ENCODE measurements at regions not wholly inside any gene's neighbourhood (a gene's known extent, or its start where the extent isn't known, plus 50 kb on each side); places are given as distances from the start of the nearest gene placed in this dataset.

DNA sequence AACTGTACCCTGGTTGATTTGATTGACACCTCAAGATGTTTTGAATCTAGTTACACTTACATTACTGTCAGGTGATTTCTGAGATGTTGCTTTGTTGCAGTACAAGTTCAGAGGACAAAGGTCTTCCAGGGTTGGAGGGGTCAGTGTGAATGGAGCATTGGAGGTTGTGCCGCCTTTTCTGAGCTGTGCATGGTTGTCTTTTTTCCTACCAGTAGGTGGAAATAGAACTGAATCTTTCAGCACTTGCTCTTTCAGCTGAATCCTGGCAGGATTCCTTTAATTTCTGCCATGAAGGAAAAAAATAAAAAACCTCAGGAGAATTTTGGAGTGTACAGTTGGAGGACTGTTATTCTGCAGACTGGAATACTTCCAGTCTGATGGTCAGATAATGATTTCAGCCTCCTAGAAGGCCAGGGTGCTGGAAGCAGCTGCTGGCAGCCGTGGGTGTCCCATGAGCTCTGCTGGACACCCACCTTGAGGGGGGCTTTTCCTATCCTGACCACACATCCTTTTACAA, 82.7 kb downstream of the PLCE1 start:
- Histone ChIP-seq H3K4me3 (no peak overlapping the region), H3K36me3 (no peaks in the 10 kb centered on the region), H3K9me3 (no peaks in the 10 kb centered on the region), H3K27ac (no peak overlapping the region), H3K4me1 (peaks cover 10% of the 10 kb centered on the region), H3K27me3 (no peaks in the 10 kb centered on the region)
- intact Hi-C loops (cut with DNase I), result loop anchor here (10.0 kb wide), 1 partner anchor 248 kb away; no protein-coding TSS in a partner anchor
- DNase-seq (ENCODE audit: extremely low spot score in 2 of 2), result peak in 1 of 2 donors; percentile 65
- TF ChIP-seq POLR2AphosphoS5 (IDR thresholded peaks at IDR 0.05; ENCODE audit: insufficient read depth in 1 of 2, low read depth in 1 of 2), result no peak

DNA sequence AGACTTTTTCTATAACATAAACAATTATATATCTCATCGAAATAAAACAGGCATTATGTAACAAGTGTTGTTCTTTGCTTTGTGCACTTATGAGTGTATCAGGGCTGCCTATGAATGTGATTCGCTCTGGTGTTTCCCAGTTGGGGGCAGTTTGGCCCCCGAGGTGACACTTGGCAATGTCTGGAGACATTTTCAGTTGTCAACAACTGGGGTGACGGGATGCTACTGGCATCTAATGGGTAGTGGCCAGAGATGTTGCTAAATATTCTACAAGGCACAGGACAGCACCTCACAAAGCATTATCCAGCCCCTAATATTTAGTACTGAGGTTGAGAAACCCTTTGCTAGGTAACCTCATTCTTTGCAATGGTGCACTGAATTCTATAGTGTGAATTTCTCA, 83.3 kb downstream of the PLCE1 start:
- Histone ChIP-seq H3K4me3 (no peak overlapping the region), H3K36me3 (no peaks in the 10 kb centered on the region), H3K27ac (no peak overlapping the region), H3K9me3 (no peaks in the 10 kb centered on the region), H3K27me3 (no peaks in the 10 kb centered on the region), H3K4me1 (peaks cover 10% of the 10 kb centered on the region)
- TF ChIP-seq POLR2A (IDR thresholded peaks at IDR 0.05) (no peak), POLR2AphosphoS5 (IDR thresholded peaks at IDR 0.05; ENCODE audit: insufficient read depth in 1 of 2, low read depth in 1 of 2) (no peak)
- TF ChIP-seq, protein P1, sequence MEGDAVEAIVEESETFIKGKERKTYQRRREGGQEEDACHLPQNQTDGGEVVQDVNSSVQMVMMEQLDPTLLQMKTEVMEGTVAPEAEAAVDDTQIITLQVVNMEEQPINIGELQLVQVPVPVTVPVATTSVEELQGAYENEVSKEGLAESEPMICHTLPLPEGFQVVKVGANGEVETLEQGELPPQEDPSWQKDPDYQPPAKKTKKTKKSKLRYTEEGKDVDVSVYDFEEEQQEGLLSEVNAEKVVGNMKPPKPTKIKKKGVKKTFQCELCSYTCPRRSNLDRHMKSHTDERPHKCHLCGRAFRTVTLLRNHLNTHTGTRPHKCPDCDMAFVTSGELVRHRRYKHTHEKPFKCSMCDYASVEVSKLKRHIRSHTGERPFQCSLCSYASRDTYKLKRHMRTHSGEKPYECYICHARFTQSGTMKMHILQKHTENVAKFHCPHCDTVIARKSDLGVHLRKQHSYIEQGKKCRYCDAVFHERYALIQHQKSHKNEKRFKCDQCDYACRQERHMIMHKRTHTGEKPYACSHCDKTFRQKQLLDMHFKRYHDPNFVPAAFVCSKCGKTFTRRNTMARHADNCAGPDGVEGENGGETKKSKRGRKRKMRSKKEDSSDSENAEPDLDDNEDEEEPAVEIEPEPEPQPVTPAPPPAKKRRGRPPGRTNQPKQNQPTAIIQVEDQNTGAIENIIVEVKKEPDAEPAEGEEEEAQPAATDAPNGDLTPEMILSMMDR (IDR thresholded peaks at IDR 0.05), result no peak
- intact Hi-C loops (cut with DNase I), result loop anchor here (10.0 kb wide), 1 partner anchor 248 kb away; no protein-coding TSS in a partner anchor
- peak in 1 of 2 donors; percentile 37 for DNase-seq (ENCODE audit: extremely low spot score in 2 of 2)

DNA sequence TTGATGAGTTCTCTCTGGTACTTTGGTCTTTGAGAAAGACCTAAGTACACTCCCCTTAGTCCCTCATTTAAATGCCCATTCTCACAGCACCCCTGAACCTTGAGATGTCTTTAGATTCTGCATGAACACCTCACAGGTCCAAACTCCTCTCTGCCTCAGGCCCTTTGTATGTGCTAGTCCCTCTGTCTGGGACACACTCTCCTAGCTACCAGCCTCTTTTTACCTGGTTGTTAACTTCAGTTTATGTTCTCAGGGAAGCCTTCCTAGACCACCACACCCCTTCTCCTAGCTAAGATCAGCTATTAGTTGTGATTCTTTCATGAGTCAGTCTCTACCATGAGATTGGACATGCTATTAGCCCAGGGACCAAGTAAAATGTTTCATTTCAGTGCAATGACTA, 86.4 kb downstream of the PLCE1 start:
- no peaks in the 10 kb centered on the region for H3K36me3 ChIP-seq
- no peaks in the 10 kb centered on the region for H3K27me3 ChIP-seq
- no peaks in the 10 kb centered on the region for H3K9me3 ChIP-seq
- H3K4me3 ChIP-seq, result no peak overlapping the region
- peak in 1 of 2 donors; percentile 58 for DNase-seq (ENCODE audit: extremely low spot score in 2 of 2)
- intact Hi-C loops (cut with DNase I), result no loop called here
- peaks cover 10% of the 10 kb centered on the region for H3K4me1 ChIP-seq
- H3K27ac ChIP-seq, result no peak overlapping the region
- no peak for TF ChIP-seq POLR2A (IDR thresholded peaks at IDR 0.05)

DNA sequence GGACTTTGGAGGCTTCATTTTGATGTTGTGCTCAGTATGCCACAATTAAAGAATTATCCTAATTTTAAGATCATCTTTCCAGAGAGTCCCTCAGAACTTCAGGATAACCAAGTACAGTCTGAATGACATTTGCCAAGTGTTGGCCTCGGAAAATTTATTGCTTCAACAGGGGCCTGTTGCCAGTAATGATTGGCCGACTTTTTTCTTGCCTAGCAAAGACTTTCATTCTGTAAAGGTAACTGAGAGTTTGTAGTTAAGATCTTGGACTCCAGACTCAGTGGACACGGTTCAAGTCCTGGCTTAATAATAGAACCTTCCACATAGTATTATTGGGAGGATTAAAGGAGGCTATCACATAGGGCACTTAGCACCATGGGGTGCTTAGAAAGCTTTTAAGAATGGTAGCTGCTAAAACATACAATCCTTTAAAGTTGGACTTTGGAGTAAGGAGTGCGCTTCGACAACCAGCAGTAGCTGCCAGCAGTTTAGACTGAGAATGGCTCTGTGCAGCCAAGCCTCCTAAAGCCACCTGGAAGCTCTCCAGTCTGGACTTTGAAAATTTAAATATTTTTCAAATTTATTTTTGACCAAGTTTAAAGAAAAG, 90.0 kb downstream of the PLCE1 start:
- Histone ChIP-seq H3K27ac (no peak overlapping the region), H3K9me3 (no peaks in the 10 kb centered on the region), H3K4me1 (peaks cover 6% of the 10 kb centered on the region), H3K36me3 (no peaks in the 10 kb centered on the region), H3K27me3 (no peaks in the 10 kb centered on the region), H3K4me3 (no peak overlapping the region)
- no peak for DNase-seq (ENCODE audit: extremely low spot score in 2 of 2)
- intact Hi-C loops (cut with DNase I), result no loop called here
- no peak for TF ChIP-seq POLR2AphosphoS5 (IDR thresholded peaks at IDR 0.05; ENCODE audit: insufficient read depth in 1 of 2, low read depth in 1 of 2)
- TF ChIP-seq POLR2A (IDR thresholded peaks at IDR 0.05), result no peak
- TF ChIP-seq, protein P1 (IDR thresholded peaks at IDR 0.05), result no peak

DNA sequence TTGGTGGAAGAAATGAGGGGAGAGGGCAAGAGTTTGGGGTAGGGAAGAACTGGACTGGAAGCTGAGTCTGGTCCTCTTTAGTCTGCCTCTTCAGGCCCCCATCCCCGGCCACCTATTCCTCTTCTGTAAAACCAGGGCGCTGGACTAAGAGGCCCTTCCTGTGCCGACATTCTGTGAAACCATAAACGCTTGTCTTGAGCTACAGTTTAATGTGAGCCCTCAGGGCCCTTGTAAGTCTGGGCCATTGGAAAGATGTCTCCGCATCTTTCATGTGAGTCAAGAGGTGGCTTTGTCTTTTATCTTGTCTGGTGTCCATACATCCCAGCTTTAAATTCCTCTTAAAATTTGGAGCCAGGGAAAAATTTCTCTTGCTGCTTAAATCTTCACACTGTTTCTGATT, 90.6 kb downstream of the PLCE1 start:
- DNase-seq (ENCODE audit: extremely low spot score in 2 of 2), result peak in 1 of 2 donors; percentile 40
- H3K27me3 ChIP-seq, result no peaks in the 10 kb centered on the region
- intact Hi-C loops (cut with DNase I), result no loop called here
- H3K9me3 ChIP-seq, result no peaks in the 10 kb centered on the region
- no peak overlapping the region for H3K27ac ChIP-seq
- H3K4me1 ChIP-seq, result peaks cover 12% of the 10 kb centered on the region
- H3K4me3 ChIP-seq, result no peak overlapping the region
- H3K36me3 ChIP-seq, result no peaks in the 10 kb centered on the region
- TF ChIP-seq, protein P1 (IDR thresholded peaks at IDR 0.05), result no peak
- no peak for TF ChIP-seq POLR2AphosphoS5 (IDR thresholded peaks at IDR 0.05; ENCODE audit: insufficient read depth in 1 of 2, low read depth in 1 of 2)
- TF ChIP-seq POLR2A (IDR thresholded peaks at IDR 0.05), result no peak

DNA sequence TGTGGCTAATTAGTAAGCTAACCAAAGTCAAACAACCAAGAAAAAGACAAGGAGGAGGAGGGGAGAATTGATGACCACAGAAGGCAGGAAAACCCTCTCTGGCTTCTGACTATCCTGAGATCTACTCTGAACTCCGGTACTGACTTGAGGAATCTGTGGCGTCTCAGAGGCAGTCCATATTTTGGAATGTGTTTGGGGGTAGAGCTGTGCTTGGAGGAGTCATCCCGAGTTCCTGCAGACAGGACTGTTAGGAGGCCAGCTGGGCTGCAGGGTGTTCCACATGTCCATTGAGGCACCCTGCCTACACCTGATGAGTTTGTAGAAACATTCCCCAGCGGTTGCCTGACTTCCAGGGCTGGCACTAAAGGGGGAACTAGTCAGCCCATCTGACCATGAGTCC, 91.6 kb downstream of the PLCE1 start:
- Histone ChIP-seq H3K9me3 (no peaks in the 10 kb centered on the region), H3K27me3 (no peaks in the 10 kb centered on the region), H3K4me1 (peaks cover 15% of the 10 kb centered on the region), H3K36me3 (no peaks in the 10 kb centered on the region), H3K4me3 (no peak overlapping the region), H3K27ac (no peak overlapping the region)
- peak in 1 of 2 donors; percentile 29 for DNase-seq (ENCODE audit: extremely low spot score in 2 of 2)
- intact Hi-C loops (cut with DNase I), result no loop called here
- TF ChIP-seq POLR2AphosphoS5 (IDR thresholded peaks at IDR 0.05; ENCODE audit: insufficient read depth in 1 of 2, low read depth in 1 of 2) (no peak), POLR2A (IDR thresholded peaks at IDR 0.05) (no peak)
- TF ChIP-seq, protein P1 (IDR thresholded peaks at IDR 0.05), result no peak

Data from vagina (tissue), 2 donors.